ENCODE measurements at regions not wholly inside any gene's neighbourhood (a gene's known extent, or its start where the extent isn't known, plus 50 kb on each side); places are given as distances from the start of the nearest gene placed in this dataset.

GRCh38 chr9:1267141-1267570 is 217.0 kb downstream of the DMRT2 start:
- no peak for TF ChIP-seq EZH2 (IDR thresholded peaks at IDR 0.05; ENCODE audit: low read length)
- Histone ChIP-seq H4K20me1 (ENCODE audit: control insufficient read depth, extremely low read depth, insufficient read depth, low read length) (no peaks in the 10 kb centered on the region), H3K9ac (ENCODE audit: control insufficient read depth, extremely low read depth, insufficient read depth, low read length) (no peak overlapping the region), H3K4me2 (ENCODE audit: control insufficient read depth, extremely low read depth, insufficient read depth, low read depth, low read length) (no peak overlapping the region), H3K36me3 (ENCODE audit: control insufficient read depth in 2 of 2, extremely low read depth in 1 of 2, insufficient read depth in 2 of 2, low read length in 2 of 2) (no peaks in the 10 kb centered on the region), H3K27me3 (ENCODE audit: control insufficient read depth, extremely low read depth, insufficient read depth, low read length) (no peaks in the 10 kb centered on the region), H3K9me1 (ENCODE audit: control insufficient read depth, extremely low read depth, insufficient read depth, low read length) (no peaks in the 10 kb centered on the region), H3K4me1 (ENCODE audit: control insufficient read depth, extremely low read depth, insufficient read depth, low read length) (no peaks in the 10 kb centered on the region), H3K9me3 (ENCODE audit: control insufficient read depth, low read depth, low read length) (no peaks in the 10 kb centered on the region), H2AFZ (ENCODE audit: control insufficient read depth, low read length) (no peak overlapping the region), H3K27ac (ENCODE audit: control insufficient read depth, insufficient read depth, low read length) (no peak overlapping the region), H3K79me2 (ENCODE audit: control insufficient read depth, insufficient read depth, low read length) (no peaks in the 10 kb centered on the region), H3K4me3 (ENCODE audit: control insufficient read depth in 2 of 3, extremely low read depth in 1 of 3, insufficient read depth in 2 of 3, low read depth in 1 of 3, low read length in 3 of 3) (no peak overlapping the region)
- DNase-seq (ENCODE audit: low read depth, low spot score), result no peak
- no peak for FAIRE-seq
- dilution Hi-C loops (cut with MboI; ENCODE audit: extremely low pct_ligation_motif_present, low sequenced_read_pairs), result no loop called here

- no peaks in the 10 kb centered on the region for H3K9me3 ChIP-seq (ENCODE audit: control insufficient read depth, low read depth, low read length)
- H3K9ac ChIP-seq (ENCODE audit: control insufficient read depth, extremely low read depth, insufficient read depth, low read length), result no peak overlapping the region
- dilution Hi-C loops (cut with MboI; ENCODE audit: extremely low pct_ligation_motif_present, low sequenced_read_pairs), result no loop called here
- H3K27me3 ChIP-seq (ENCODE audit: control insufficient read depth, extremely low read depth, insufficient read depth, low read length), result no peaks in the 10 kb centered on the region
- FAIRE-seq (no peak), DNase-seq (ENCODE audit: low read depth, low spot score) (no peak)
- TF ChIP-seq CTCF (optimal IDR thresholded peaks at IDR 0.05 in 1 of 3, IDR thresholded peaks at IDR 0.05 in 1 of 3, conservative IDR thresholded peaks at IDR 0.05 in 1 of 3; ENCODE audit: extremely low read depth in 1 of 3, insufficient read depth in 2 of 3, low read length in 3 of 3) (no peak), EZH2 (IDR thresholded peaks at IDR 0.05; ENCODE audit: low read length) (no peak)
- no peak overlapping the region for H3K4me3 ChIP-seq (ENCODE audit: control insufficient read depth in 2 of 3, extremely low read depth in 1 of 3, insufficient read depth in 2 of 3, low read depth in 1 of 3, low read length in 3 of 3)
- no peaks in the 10 kb centered on the region for H3K36me3 ChIP-seq (ENCODE audit: control insufficient read depth in 2 of 2, extremely low read depth in 1 of 2, insufficient read depth in 2 of 2, low read length in 2 of 2)
- H3K9me1 ChIP-seq (ENCODE audit: control insufficient read depth, extremely low read depth, insufficient read depth, low read length), result no peaks in the 10 kb centered on the region
- no peak overlapping the region for H3K4me2 ChIP-seq (ENCODE audit: control insufficient read depth, extremely low read depth, insufficient read depth, low read depth, low read length)
- no peak overlapping the region for H3K27ac ChIP-seq (ENCODE audit: control insufficient read depth, insufficient read depth, low read length)
- no peaks in the 10 kb centered on the region for H3K4me1 ChIP-seq (ENCODE audit: control insufficient read depth, extremely low read depth, insufficient read depth, low read length)
- H2AFZ ChIP-seq (ENCODE audit: control insufficient read depth, low read length), result no peak overlapping the region
- H3K79me2 ChIP-seq (ENCODE audit: control insufficient read depth, insufficient read depth, low read length), result no peaks in the 10 kb centered on the region
- no peaks in the 10 kb centered on the region for H4K20me1 ChIP-seq (ENCODE audit: control insufficient read depth, extremely low read depth, insufficient read depth, low read length)
Observed at GRCh38 chr9:1267581-1267980, 217.4 kb downstream of the DMRT2 start.

GRCh38 chr9:1269533-1270315 is 219.6 kb downstream of the DMRT2 start:
- no peak overlapping the region for H3K4me2 ChIP-seq (ENCODE audit: control insufficient read depth, extremely low read depth, insufficient read depth, low read depth, low read length)
- no peaks in the 10 kb centered on the region for H3K27me3 ChIP-seq (ENCODE audit: control insufficient read depth, extremely low read depth, insufficient read depth, low read length)
- no peaks in the 10 kb centered on the region for H3K9me1 ChIP-seq (ENCODE audit: control insufficient read depth, extremely low read depth, insufficient read depth, low read length)
- DNase-seq (ENCODE audit: low read depth, low spot score) (no peak), FAIRE-seq (no peak)
- dilution Hi-C loops (cut with MboI; ENCODE audit: extremely low pct_ligation_motif_present, low sequenced_read_pairs), result no loop called here
- no peak overlapping the region for H3K9ac ChIP-seq (ENCODE audit: control insufficient read depth, extremely low read depth, insufficient read depth, low read length)
- H2AFZ ChIP-seq (ENCODE audit: control insufficient read depth, low read length), result no peak overlapping the region
- H3K79me2 ChIP-seq (ENCODE audit: control insufficient read depth, insufficient read depth, low read length), result no peaks in the 10 kb centered on the region
- H3K36me3 ChIP-seq (ENCODE audit: control insufficient read depth in 2 of 2, extremely low read depth in 1 of 2, insufficient read depth in 2 of 2, low read length in 2 of 2), result no peaks in the 10 kb centered on the region
- TF ChIP-seq CTCF (optimal IDR thresholded peaks at IDR 0.05 in 1 of 3, IDR thresholded peaks at IDR 0.05 in 1 of 3, conservative IDR thresholded peaks at IDR 0.05 in 1 of 3; ENCODE audit: extremely low read depth in 1 of 3, insufficient read depth in 2 of 3, low read length in 3 of 3) (no peak), EZH2 (IDR thresholded peaks at IDR 0.05; ENCODE audit: low read length) (no peak)
- no peaks in the 10 kb centered on the region for H3K9me3 ChIP-seq (ENCODE audit: control insufficient read depth, low read depth, low read length)
- H3K4me3 ChIP-seq (ENCODE audit: control insufficient read depth in 2 of 3, extremely low read depth in 1 of 3, insufficient read depth in 2 of 3, low read depth in 1 of 3, low read length in 3 of 3), result no peak overlapping the region
- no peaks in the 10 kb centered on the region for H3K4me1 ChIP-seq (ENCODE audit: control insufficient read depth, extremely low read depth, insufficient read depth, low read length)
- H4K20me1 ChIP-seq (ENCODE audit: control insufficient read depth, extremely low read depth, insufficient read depth, low read length), result no peaks in the 10 kb centered on the region
- H3K27ac ChIP-seq (ENCODE audit: control insufficient read depth, insufficient read depth, low read length), result no peak overlapping the region
